ENCODE measurements at regions not wholly inside any gene's neighbourhood (a gene's known extent, or its start where the extent isn't known, plus 50 kb on each side); places are given as distances from the start of the nearest gene placed in this dataset.

DNA sequence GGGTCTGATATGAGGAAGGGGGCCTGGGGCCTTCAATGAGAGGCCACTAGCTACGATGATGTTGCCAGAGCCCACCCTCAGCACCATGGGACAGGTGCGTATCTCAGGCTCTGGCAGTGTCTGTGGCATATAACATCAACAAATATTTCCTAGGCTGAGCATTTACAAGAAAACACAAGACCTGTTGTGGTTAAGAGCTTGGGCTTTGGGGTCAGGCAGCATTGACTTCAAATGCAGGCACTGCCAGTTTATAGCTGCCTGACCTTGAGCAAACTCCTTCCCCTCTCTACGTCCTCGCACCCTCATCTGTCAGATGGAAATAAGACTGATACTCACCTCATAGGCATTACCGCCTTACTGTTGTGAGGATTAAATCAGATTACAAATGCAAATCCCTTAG, 156.0 kb downstream of the KATNAL1 start:
- FAIRE-seq = peak; percentile 82

DNA sequence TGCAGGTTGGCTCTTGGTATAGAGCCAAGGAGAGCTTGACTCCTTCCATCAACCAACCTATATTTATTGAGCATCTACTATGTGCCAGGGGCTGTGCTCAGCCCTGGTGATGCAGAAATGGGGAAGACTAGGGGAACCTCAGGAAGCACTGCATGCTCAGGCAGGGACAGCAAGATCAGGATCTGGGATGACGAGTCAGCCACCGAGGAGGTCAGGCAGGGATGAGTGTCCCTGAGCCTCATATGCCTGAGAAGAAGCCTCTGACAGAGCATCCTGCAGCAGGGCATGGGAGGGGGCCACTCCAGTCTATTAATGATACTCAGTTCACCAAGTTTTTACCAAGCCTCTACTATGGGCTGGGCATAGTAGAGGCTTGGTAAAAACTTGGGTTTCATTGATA, 158.1 kb downstream of the KATNAL1 start:
- FAIRE-seq (no peak), DNase-seq (ENCODE audit: insufficient read length, low spot score) (no peak)
- TF ChIP-seq, protein P1, sequence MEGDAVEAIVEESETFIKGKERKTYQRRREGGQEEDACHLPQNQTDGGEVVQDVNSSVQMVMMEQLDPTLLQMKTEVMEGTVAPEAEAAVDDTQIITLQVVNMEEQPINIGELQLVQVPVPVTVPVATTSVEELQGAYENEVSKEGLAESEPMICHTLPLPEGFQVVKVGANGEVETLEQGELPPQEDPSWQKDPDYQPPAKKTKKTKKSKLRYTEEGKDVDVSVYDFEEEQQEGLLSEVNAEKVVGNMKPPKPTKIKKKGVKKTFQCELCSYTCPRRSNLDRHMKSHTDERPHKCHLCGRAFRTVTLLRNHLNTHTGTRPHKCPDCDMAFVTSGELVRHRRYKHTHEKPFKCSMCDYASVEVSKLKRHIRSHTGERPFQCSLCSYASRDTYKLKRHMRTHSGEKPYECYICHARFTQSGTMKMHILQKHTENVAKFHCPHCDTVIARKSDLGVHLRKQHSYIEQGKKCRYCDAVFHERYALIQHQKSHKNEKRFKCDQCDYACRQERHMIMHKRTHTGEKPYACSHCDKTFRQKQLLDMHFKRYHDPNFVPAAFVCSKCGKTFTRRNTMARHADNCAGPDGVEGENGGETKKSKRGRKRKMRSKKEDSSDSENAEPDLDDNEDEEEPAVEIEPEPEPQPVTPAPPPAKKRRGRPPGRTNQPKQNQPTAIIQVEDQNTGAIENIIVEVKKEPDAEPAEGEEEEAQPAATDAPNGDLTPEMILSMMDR (IDR thresholded peaks at IDR 0.05; ENCODE audit: insufficient read depth, missing control alignments) = no peak

More for the DNA sequence above, 156.0 kb downstream of the KATNAL1 start:
- peak; percentile 67 for DNase-seq (ENCODE audit: insufficient read length, low spot score)
- TF ChIP-seq, protein P1 (IDR thresholded peaks at IDR 0.05; ENCODE audit: insufficient read depth, missing control alignments) = no peak

GRCh38 chr13:30148786-30149185, 158.6 kb downstream of the KATNAL1 start:
- no peak for FAIRE-seq
- TF ChIP-seq, protein P1 (IDR thresholded peaks at IDR 0.05; ENCODE audit: insufficient read depth, missing control alignments) = no peak
- DNase-seq (ENCODE audit: insufficient read length, low spot score) = no peak

- DNase-seq (ENCODE audit: insufficient read length, low spot score) = no peak
Observed at GRCh38 chr13:30148171-30148754, 159.1 kb downstream of the KATNAL1 start.

DNA sequence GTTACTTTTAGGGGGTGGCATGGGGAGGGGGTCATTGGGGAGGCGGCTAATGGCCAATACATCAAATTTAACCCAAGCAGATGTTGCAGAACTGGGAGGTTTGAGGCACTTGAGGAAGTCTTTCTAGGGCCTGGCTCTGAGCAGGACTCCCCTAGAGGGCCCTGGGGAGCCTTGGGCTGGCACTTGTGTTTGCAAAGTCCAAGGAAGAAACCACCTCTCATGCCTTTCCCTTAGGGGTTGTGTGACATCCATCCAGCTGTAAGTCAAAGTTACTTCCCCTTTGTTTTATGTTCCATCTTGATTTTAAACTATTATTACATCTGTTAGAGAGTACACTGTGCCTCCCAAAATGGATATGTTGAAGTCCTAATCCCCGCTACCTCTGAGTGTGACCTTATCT, 159.9 kb downstream of the KATNAL1 start:
- TF ChIP-seq, protein P1 (IDR thresholded peaks at IDR 0.05; ENCODE audit: insufficient read depth, missing control alignments) = no peak
- FAIRE-seq (no peak), DNase-seq (ENCODE audit: insufficient read length, low spot score) (no peak)

More at GRCh38 chr13:30148171-30148754, 159.1 kb downstream of the KATNAL1 start:
- TF ChIP-seq, protein P1 (IDR thresholded peaks at IDR 0.05; ENCODE audit: insufficient read depth, missing control alignments) = no peak
- FAIRE-seq = no peak

DNA sequence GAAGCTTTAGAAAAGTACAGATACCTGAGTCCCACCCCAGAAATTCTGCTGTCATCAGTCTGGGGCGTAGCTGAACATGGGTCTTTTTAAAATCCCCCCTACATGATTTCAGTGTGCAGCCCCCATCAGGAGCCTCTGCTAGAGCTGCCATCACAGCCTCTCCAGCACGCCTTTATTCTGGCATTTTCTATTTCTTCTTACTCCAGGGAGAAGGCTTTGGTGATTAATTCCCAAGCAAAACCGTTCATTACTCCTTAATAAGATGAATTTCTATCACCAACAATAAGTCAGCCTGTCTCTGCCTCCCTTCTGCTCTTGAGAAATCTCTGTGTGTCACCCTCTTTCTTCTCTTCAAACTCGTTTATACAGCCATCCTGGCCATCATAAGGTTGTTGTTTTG, 160.3 kb downstream of the KATNAL1 start:
- FAIRE-seq = no peak

More for the DNA sequence above, 160.3 kb downstream of the KATNAL1 start:
- TF ChIP-seq, protein P1 (IDR thresholded peaks at IDR 0.05; ENCODE audit: insufficient read depth, missing control alignments) = no peak
- DNase-seq (ENCODE audit: insufficient read length, low spot score) = no peak

All from D721Med (cell line).